ENCODE measurements at regions not wholly inside any gene's neighbourhood (a gene's known extent, or its start where the extent isn't known, plus 50 kb on each side); places are given as distances from the start of the nearest gene placed in this dataset.

- TF ChIP-seq RAD51 (IDR thresholded peaks at IDR 0.05) (no peak), MTA3 (IDR thresholded peaks at IDR 0.05; ENCODE audit: borderline replicate concordance, low read length) (no peak), RCOR1 (conservative IDR thresholded peaks at IDR 0.05; ENCODE audit: low read depth, low read length) (no peak), RAD21 (IDR thresholded peaks at IDR 0.05; ENCODE audit: insufficient read depth, low read depth, low read length) (no peak), HCFC1 (IDR thresholded peaks at IDR 0.05; ENCODE audit: low read length) (no peak), USF1 (IDR thresholded peaks at IDR 0.05; ENCODE audit: borderline replicate concordance, extremely low read length, insufficient read depth, low read depth, low read length) (no peak), POLR2AphosphoS5 (IDR thresholded peaks at IDR 0.05; ENCODE audit: low read length) (no peak), SMC3 (IDR thresholded peaks at IDR 0.05; ENCODE audit: borderline replicate concordance, low read length) (no peak), CHD2 (IDR thresholded peaks at IDR 0.05; ENCODE audit: borderline replicate concordance, low read depth, low read length) (no peak), ZNF207 (IDR thresholded peaks at IDR 0.05; ENCODE audit: borderline replicate concordance) (no peak), FOXM1 (IDR thresholded peaks at IDR 0.05; ENCODE audit: low read depth, low read length) (no peak)
- TF ChIP-seq, protein P1, sequence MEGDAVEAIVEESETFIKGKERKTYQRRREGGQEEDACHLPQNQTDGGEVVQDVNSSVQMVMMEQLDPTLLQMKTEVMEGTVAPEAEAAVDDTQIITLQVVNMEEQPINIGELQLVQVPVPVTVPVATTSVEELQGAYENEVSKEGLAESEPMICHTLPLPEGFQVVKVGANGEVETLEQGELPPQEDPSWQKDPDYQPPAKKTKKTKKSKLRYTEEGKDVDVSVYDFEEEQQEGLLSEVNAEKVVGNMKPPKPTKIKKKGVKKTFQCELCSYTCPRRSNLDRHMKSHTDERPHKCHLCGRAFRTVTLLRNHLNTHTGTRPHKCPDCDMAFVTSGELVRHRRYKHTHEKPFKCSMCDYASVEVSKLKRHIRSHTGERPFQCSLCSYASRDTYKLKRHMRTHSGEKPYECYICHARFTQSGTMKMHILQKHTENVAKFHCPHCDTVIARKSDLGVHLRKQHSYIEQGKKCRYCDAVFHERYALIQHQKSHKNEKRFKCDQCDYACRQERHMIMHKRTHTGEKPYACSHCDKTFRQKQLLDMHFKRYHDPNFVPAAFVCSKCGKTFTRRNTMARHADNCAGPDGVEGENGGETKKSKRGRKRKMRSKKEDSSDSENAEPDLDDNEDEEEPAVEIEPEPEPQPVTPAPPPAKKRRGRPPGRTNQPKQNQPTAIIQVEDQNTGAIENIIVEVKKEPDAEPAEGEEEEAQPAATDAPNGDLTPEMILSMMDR (IDR thresholded peaks at IDR 0.05 in 2 of 3, conservative IDR thresholded peaks at IDR 0.05 in 1 of 3; ENCODE audit: control insufficient read depth in 2 of 3, extremely low read depth in 1 of 3, insufficient read depth in 1 of 3, low read depth in 3 of 3, low read length in 3 of 3), result no peak
- TF ChIP-seq, protein P2, sequence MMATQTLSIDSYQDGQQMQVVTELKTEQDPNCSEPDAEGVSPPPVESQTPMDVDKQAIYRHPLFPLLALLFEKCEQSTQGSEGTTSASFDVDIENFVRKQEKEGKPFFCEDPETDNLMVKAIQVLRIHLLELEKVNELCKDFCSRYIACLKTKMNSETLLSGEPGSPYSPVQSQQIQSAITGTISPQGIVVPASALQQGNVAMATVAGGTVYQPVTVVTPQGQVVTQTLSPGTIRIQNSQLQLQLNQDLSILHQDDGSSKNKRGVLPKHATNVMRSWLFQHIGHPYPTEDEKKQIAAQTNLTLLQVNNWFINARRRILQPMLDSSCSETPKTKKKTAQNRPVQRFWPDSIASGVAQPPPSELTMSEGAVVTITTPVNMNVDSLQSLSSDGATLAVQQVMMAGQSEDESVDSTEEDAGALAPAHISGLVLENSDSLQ (IDR thresholded peaks at IDR 0.05), result no peak
Measured at GRCh38 chr2:14743861-14744260, 111.3 kb downstream of the LRATD1 start.

Data from GM12878 (cell line).